ENCODE measurements at regions not wholly inside any gene's neighbourhood (a gene's known extent, or its start where the extent isn't known, plus 50 kb on each side); places are given as distances from the start of the nearest gene placed in this dataset.

- TF ChIP-seq TOPORS (CRISPR knock-in tag; IDR thresholded peaks at IDR 0.05) (peak; percentile 60; the same call in 1 of the 2 replicates), ZBTB1 (CRISPR knock-in tag; IDR thresholded peaks at IDR 0.05; ENCODE audit: borderline replicate concordance) (no peak), ZNF703 (CRISPR knock-in tag; IDR thresholded peaks at IDR 0.05; ENCODE audit: borderline replicate concordance) (no peak), PHB2 (IDR thresholded peaks at IDR 0.05; ENCODE audit: partially characterized antibody) (no peak), KDM5A (IDR thresholded peaks at IDR 0.05; ENCODE audit: borderline replicate concordance, low read length) (no peak), IRF2 (CRISPR knock-in tag; IDR thresholded peaks at IDR 0.05) (peak; percentile 46; the same call in 1 of the 2 replicates), TBP (CRISPR knock-in tag; IDR thresholded peaks at IDR 0.05) (no peak), HHEX (CRISPR knock-in tag; IDR thresholded peaks at IDR 0.05) (no peak), GFI1 (CRISPR knock-in tag; IDR thresholded peaks at IDR 0.05; ENCODE audit: borderline replicate concordance) (peak; percentile 45; the same call in 1 of the 2 replicates), ZC3H4 (CRISPR knock-in tag; IDR thresholded peaks at IDR 0.05; ENCODE audit: borderline replicate concordance) (no peak), JUN (CRISPR knock-in tag; IDR thresholded peaks at IDR 0.05) (peak; percentile 87), IRX3 (CRISPR knock-in tag; IDR thresholded peaks at IDR 0.05; ENCODE audit: borderline replicate concordance, low read depth) (0 out of 2 replicates have a peak, but pooled peaks have one; percentile 51), SIX1 (CRISPR knock-in tag; IDR thresholded peaks at IDR 0.05; ENCODE audit: borderline replicate concordance) (peak; percentile 27; the same call in 1 of the 2 replicates), PLSCR1 (CRISPR knock-in tag; IDR thresholded peaks at IDR 0.05; ENCODE audit: borderline replicate concordance) (no peak), CHD2 (IDR thresholded peaks at IDR 0.05; ENCODE audit: low read depth, low read length) (no peak), HIVEP1 (CRISPR knock-in tag; IDR thresholded peaks at IDR 0.05) (no peak), BRF2 (CRISPR knock-in tag; IDR thresholded peaks at IDR 0.05) (peak; percentile 77; the same call in 1 of the 2 replicates)
- TF ChIP-seq, protein P1, sequence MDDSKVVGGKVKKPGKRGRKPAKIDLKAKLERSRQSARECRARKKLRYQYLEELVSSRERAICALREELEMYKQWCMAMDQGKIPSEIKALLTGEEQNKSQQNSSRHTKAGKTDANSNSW (CRISPR knock-in tag; IDR thresholded peaks at IDR 0.05; ENCODE audit: borderline replicate concordance): no peak
- TF ChIP-seq, protein P2, sequence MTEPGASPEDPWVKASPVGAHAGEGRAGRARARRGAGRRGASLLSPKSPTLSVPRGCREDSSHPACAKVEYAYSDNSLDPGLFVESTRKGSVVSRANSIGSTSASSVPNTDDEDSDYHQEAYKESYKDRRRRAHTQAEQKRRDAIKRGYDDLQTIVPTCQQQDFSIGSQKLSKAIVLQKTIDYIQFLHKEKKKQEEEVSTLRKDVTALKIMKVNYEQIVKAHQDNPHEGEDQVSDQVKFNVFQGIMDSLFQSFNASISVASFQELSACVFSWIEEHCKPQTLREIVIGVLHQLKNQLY (CRISPR knock-in tag; IDR thresholded peaks at IDR 0.05): peak; percentile 93
- TF ChIP-seq, protein P3, sequence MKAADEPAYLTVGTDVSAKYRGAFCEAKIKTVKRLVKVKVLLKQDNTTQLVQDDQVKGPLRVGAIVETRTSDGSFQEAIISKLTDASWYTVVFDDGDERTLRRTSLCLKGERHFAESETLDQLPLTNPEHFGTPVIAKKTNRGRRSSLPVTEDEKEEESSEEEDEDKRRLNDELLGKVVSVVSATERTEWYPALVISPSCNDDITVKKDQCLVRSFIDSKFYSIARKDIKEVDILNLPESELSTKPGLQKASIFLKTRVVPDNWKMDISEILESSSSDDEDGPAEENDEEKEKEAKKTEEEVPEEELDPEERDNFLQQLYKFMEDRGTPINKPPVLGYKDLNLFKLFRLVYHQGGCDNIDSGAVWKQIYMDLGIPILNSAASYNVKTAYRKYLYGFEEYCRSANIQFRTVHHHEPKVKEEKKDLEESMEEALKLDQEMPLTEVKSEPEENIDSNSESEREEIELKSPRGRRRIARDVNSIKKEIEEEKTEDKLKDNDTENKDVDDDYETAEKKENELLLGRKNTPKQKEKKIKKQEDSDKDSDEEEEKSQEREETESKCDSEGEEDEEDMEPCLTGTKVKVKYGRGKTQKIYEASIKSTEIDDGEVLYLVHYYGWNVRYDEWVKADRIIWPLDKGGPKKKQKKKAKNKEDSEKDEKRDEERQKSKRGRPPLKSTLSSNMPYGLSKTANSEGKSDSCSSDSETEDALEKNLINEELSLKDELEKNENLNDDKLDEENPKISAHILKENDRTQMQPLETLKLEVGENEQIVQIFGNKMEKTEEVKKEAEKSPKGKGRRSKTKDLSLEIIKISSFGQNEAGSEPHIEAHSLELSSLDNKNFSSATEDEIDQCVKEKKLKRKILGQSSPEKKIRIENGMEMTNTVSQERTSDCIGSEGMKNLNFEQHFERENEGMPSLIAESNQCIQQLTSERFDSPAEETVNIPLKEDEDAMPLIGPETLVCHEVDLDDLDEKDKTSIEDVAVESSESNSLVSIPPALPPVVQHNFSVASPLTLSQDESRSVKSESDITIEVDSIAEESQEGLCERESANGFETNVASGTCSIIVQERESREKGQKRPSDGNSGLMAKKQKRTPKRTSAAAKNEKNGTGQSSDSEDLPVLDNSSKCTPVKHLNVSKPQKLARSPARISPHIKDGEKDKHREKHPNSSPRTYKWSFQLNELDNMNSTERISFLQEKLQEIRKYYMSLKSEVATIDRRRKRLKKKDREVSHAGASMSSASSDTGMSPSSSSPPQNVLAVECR (CRISPR knock-in tag; IDR thresholded peaks at IDR 0.05; ENCODE audit: borderline replicate concordance): peak; percentile 39; the same call in 1 of the 2 replicates
- TF ChIP-seq, protein P4, sequence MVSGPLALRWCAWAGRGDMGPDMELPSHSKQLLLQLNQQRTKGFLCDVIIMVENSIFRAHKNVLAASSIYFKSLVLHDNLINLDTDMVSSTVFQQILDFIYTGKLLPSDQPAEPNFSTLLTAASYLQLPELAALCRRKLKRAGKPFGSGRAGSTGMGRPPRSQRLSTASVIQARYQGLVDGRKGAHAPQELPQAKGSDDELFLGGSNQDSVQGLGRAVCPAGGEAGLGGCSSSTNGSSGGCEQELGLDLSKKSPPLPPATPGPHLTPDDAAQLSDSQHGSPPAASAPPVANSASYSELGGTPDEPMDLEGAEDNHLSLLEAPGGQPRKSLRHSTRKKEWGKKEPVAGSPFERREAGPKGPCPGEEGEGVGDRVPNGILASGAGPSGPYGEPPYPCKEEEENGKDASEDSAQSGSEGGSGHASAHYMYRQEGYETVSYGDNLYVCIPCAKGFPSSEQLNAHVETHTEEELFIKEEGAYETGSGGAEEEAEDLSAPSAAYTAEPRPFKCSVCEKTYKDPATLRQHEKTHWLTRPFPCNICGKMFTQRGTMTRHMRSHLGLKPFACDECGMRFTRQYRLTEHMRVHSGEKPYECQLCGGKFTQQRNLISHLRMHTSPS (CRISPR knock-in tag; IDR thresholded peaks at IDR 0.05; ENCODE audit: low read depth): peak; percentile 60; the same call in 1 of the 2 replicates
Measured at GRCh38 chr2:120528051-120528692, 182.2 kb downstream of the INHBB start (continued).
